Endothelial cell of umbilical vein (primary cell): ENCODE measurements at regions not wholly inside any gene's neighbourhood (a gene's known extent, or its start where the extent isn't known, plus 50 kb on each side); places are given as distances from the start of the nearest gene placed in this dataset.

Source experiments
- EZH2 ChIP-seq: IDR thresholded peaks from 2 replicates; pipeline ENCODE4 v1.6.1; 2012; ENCODE audit warnings: borderline replicate concordance, low read depth, mild to moderate bottlenecking, moderate library complexity, low read length, inconsistent platforms; ENCODE audit not compliant: severe bottlenecking
- FOS ChIP-seq: IDR thresholded peaks from 2 replicates; pipeline ENCODE4 v1.6.1; 2011; ENCODE audit warnings: mild to moderate bottlenecking, low read length, moderate library complexity, borderline replicate concordance; ENCODE audit not compliant: insufficient read depth
- JUN ChIP-seq: IDR thresholded peaks from 2 replicates; pipeline ENCODE4 v1.6.1; 2011; ENCODE audit warnings: borderline replicate concordance, low read depth; ENCODE audit not compliant: insufficient read length, insufficient read depth
- MYC ChIP-seq: IDR thresholded peaks from one replicate; pipeline ENCODE4 v1.6.1; 2011; ENCODE audit warnings: mild to moderate bottlenecking, low read depth, low read length
- POLR2A ChIP-seq: IDR thresholded peaks from 2 replicates; pipeline ENCODE4 v1.6.1; 2012; ENCODE audit warnings: low read depth, mild to moderate bottlenecking, control low read depth, low read length
- POLR2AphosphoS5 ChIP-seq: IDR thresholded peaks from 2 replicates; pipeline ENCODE4 v1.6.1; 2012; ENCODE audit warnings: low read depth, mild to moderate bottlenecking, control low read depth, low read length, moderate library complexity; ENCODE audit not compliant: insufficient read depth
- TF ChIP-seq, protein P1 (sequence below), 2 donors: IDR thresholded peaks; 1 replicate in 1 of 2; 2 replicates in 1 of 2; pipeline ENCODE4 v1.5.1; 2011; ENCODE audit warnings: low read length in 2 of 2, mild to moderate bottlenecking in 2 of 2, moderate library complexity in 2 of 2, control low read depth in 1 of 2, inconsistent platforms in 1 of 2, low read depth in 1 of 2; ENCODE audit not compliant: insufficient read depth in 1 of 2; ENCODE audit errors: extremely low read depth in 1 of 2
- TF ChIP-seq, protein P2 (sequence below): IDR thresholded peaks from 2 replicates; pipeline ENCODE4 v1.6.1; 2011; ENCODE audit not compliant: insufficient read depth, insufficient read length

DNA sequence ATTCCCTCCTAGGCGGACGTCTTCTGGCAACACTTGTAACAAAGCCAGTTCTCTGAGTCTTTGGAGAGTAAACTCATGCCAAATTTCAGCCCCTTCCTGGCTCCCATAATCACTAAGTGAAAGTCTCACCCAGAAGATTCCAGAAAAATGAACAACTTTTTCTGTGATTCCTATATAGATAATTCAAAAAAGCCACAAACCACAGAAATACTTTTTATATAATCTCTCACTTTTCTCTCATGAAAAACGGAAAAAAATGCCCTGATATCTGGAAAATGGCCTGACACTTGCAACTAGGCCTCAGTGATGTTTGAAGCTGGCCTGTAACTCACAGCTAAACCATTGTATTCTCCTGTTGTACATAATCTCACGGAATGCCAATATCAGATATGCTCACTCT, 296.2 kb downstream of the HTR7 start:
- TF ChIP-seq, protein P1, sequence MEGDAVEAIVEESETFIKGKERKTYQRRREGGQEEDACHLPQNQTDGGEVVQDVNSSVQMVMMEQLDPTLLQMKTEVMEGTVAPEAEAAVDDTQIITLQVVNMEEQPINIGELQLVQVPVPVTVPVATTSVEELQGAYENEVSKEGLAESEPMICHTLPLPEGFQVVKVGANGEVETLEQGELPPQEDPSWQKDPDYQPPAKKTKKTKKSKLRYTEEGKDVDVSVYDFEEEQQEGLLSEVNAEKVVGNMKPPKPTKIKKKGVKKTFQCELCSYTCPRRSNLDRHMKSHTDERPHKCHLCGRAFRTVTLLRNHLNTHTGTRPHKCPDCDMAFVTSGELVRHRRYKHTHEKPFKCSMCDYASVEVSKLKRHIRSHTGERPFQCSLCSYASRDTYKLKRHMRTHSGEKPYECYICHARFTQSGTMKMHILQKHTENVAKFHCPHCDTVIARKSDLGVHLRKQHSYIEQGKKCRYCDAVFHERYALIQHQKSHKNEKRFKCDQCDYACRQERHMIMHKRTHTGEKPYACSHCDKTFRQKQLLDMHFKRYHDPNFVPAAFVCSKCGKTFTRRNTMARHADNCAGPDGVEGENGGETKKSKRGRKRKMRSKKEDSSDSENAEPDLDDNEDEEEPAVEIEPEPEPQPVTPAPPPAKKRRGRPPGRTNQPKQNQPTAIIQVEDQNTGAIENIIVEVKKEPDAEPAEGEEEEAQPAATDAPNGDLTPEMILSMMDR (IDR thresholded peaks at IDR 0.05; ENCODE audit: extremely low read depth in 1 of 2, insufficient read depth in 1 of 2, low read depth in 1 of 2, low read length in 2 of 2): no peak
- TF ChIP-seq EZH2 (no peak), FOS (no peak), MYC (no peak), POLR2A (no peak), JUN (no peak), POLR2AphosphoS5 (no peak)
- TF ChIP-seq, protein P2, sequence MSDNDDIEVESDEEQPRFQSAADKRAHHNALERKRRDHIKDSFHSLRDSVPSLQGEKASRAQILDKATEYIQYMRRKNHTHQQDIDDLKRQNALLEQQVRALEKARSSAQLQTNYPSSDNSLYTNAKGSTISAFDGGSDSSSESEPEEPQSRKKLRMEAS: no peak
